Fibroblast of skin of left biceps (primary cell): ENCODE measurements at regions not wholly inside any gene's neighbourhood (a gene's known extent, or its start where the extent isn't known, plus 50 kb on each side); places are given as distances from the start of the nearest gene placed in this dataset.
A peak's percentile ranks its signal among the peaks of the same experiment; 100 is the strongest.
"Not testable (repeated sequence)": the region's sequence is repeated elsewhere in the genome, so short reads cannot be mapped to it uniquely, and the experiment has no call there.

Experiments
- DNase-seq, 2 experiments: peaks; one replicate each; pipeline ENCODE4 v3.0.0-alpha.2; 2013; ENCODE audit warnings: low read depth in 2 of 2

GRCh38 chr3:164752812-164753211, 325.5 kb downstream of the SI start:
- no peak for DNase-seq

- no peak for DNase-seq
Observed at GRCh38 chr3:164748626-164749025, 329.7 kb downstream of the SI start.

GRCh38 chr3:164741869-164742268, 336.4 kb downstream of the SI start:
- DNase-seq, result no peak

GRCh38 chr3:164737174-164737573, 341.1 kb downstream of the SI start:
- DNase-seq, result no peak

- no peak for DNase-seq
Observed at GRCh38 chr3:164732166-164732565, 346.1 kb downstream of the SI start.

- no peak for DNase-seq
Observed at GRCh38 chr3:164730815-164731360, 347.4 kb downstream of the SI start.

GRCh38 chr3:164723396-164723795, 354.9 kb downstream of the SI start:
- DNase-seq, result no peak

- not testable (repeated sequence) for DNase-seq
Observed at GRCh38 chr3:164702808-164703207, 375.5 kb downstream of the SI start.

- DNase-seq, result no peak
Observed at GRCh38 chr3:164687902-164688301, 390.4 kb downstream of the SI start.

- no peak for DNase-seq
Observed at GRCh38 chr3:164687211-164687610, 391.1 kb downstream of the SI start.

GRCh38 chr3:164683489-164683888, 394.8 kb downstream of the SI start:
- DNase-seq, result no peak

GRCh38 chr3:164679245-164679644, 399.1 kb downstream of the SI start:
- DNase-seq, result no peak

GRCh38 chr3:164677317-164677716, 401.0 kb downstream of the SI start:
- DNase-seq, result no peak

GRCh38 chr3:164673738-164674137, 404.6 kb downstream of the SI start:
- no peak for DNase-seq

- DNase-seq, result no peak
Observed at GRCh38 chr3:164658125-164658524, 420.2 kb downstream of the SI start.

- no peak for DNase-seq
Observed at GRCh38 chr3:164657631-164658030, 420.7 kb downstream of the SI start.

- DNase-seq, result no peak
Observed at GRCh38 chr3:164655462-164655861, 422.8 kb downstream of the SI start.

- peak in 1 of 2 experiments; percentile 10 for DNase-seq
Observed at GRCh38 chr3:164641071-164641470, 437.2 kb downstream of the SI start.

GRCh38 chr3:164640591-164640990, 437.7 kb downstream of the SI start:
- no peak for DNase-seq

GRCh38 chr3:164620956-164621355, 457.3 kb downstream of the SI start:
- no peak for DNase-seq

GRCh38 chr3:164620423-164620822, 457.9 kb downstream of the SI start:
- DNase-seq, result no peak

GRCh38 chr3:164612751-164613150, 465.5 kb downstream of the SI start:
- DNase-seq, result no peak

GRCh38 chr3:164608554-164609276, 469.6 kb downstream of the SI start:
- DNase-seq, result no peak

GRCh38 chr3:164604687-164605086, 473.6 kb downstream of the SI start:
- DNase-seq, result no peak
